Activated gamma-delta T cell (primary cell): ENCODE measurements at regions not wholly inside any gene's neighbourhood (a gene's known extent, or its start where the extent isn't known, plus 50 kb on each side); places are given as distances from the start of the nearest gene placed in this dataset.

ENCODE experiments used
- DNase-seq: peaks from one replicate; lab custom pipeline; 2025; lab: John Stamatoyannopoulos, UW

- DNase-seq, result no peak
Measured at GRCh38 chr6:111958534-111958933, 85.3 kb upstream of the FYN start.

GRCh38 chr6:111959766-111960165 is 86.5 kb upstream of the FYN start:
- no peak for DNase-seq

- no peak for DNase-seq
Measured at GRCh38 chr6:111967131-111967530, 86.8 kb upstream of the CCN6 start.

- no peak for DNase-seq
Measured at GRCh38 chr6:111970426-111970825, 83.5 kb upstream of the CCN6 start.

- DNase-seq, result no peak
Measured at GRCh38 chr6:111971181-111971841, 82.6 kb upstream of the CCN6 start.

GRCh38 chr6:111971866-111972532 is 81.9 kb upstream of the CCN6 start:
- DNase-seq, result no peak

GRCh38 chr6:111972745-111973117 is 81.2 kb upstream of the CCN6 start:
- DNase-seq, result no peak

- no peak for DNase-seq
Measured at GRCh38 chr6:111973118-111973761, 80.7 kb upstream of the CCN6 start.

- no peak for DNase-seq
Measured at GRCh38 chr6:111973927-111974639, 79.8 kb upstream of the CCN6 start.

- DNase-seq, result no peak
Measured at GRCh38 chr6:111975466-111975865, 78.4 kb upstream of the CCN6 start.

GRCh38 chr6:111976139-111976538 is 77.8 kb upstream of the CCN6 start:
- DNase-seq, result no peak

GRCh38 chr6:111978532-111979149 is 75.3 kb upstream of the CCN6 start:
- DNase-seq, result no peak

- DNase-seq, result no peak
Measured at GRCh38 chr6:111979633-111980032, 74.3 kb upstream of the CCN6 start.

- DNase-seq, result no peak
Measured at GRCh38 chr6:111980143-111980542, 73.8 kb upstream of the CCN6 start.

- DNase-seq, result no peak
Measured at GRCh38 chr6:111980971-111981840, 72.7 kb upstream of the CCN6 start.

- DNase-seq, result no peak
Measured at GRCh38 chr6:111982681-111983080, 71.2 kb upstream of the CCN6 start.

- no peak for DNase-seq
Measured at GRCh38 chr6:111983193-111983592, 70.7 kb upstream of the CCN6 start.

- DNase-seq, result no peak
Measured at GRCh38 chr6:111984081-111984480, 69.8 kb upstream of the CCN6 start.

- DNase-seq, result no peak
Measured at GRCh38 chr6:111984516-111985201, 69.2 kb upstream of the CCN6 start.

- DNase-seq, result no peak
Measured at GRCh38 chr6:111985202-111985731, 68.6 kb upstream of the CCN6 start.
